ENCODE measurements at regions not wholly inside any gene's neighbourhood (a gene's known extent, or its start where the extent isn't known, plus 50 kb on each side); places are given as distances from the start of the nearest gene placed in this dataset.

DNA sequence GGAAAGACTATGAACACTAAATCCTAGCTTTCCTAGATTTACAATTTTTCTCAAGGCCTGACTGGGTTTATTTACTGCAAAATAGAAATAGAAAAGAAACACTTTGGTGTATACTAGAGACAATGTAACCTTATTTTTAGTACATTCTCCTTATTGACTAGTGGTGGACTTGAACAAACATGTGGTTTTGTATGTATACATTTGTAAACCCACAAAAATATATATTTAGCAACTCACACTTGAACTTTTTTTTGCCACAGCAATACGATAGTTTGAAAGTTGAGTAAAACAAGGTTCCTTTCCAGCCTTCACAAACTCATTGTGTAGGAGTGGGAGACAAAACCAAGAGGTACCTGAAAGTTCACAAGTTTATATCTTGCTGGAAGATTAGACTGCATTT, 1633.4 kb upstream of the LRRTM1 start:
- ATAC-seq (no peak), FAIRE-seq (no peak), DNase-seq (ENCODE audit: low read depth, low spot score) (no peak)
- intact Hi-C loops (cut with micrococcal nuclease; ENCODE audit: unreplicated experiment) (no loop called here), in situ Hi-C loops (cut with MboI) (no loop called here)
- H2AFZ ChIP-seq (ENCODE audit: control insufficient read depth, low read depth, low read length), result no peak overlapping the region
- TF ChIP-seq, protein P1, sequence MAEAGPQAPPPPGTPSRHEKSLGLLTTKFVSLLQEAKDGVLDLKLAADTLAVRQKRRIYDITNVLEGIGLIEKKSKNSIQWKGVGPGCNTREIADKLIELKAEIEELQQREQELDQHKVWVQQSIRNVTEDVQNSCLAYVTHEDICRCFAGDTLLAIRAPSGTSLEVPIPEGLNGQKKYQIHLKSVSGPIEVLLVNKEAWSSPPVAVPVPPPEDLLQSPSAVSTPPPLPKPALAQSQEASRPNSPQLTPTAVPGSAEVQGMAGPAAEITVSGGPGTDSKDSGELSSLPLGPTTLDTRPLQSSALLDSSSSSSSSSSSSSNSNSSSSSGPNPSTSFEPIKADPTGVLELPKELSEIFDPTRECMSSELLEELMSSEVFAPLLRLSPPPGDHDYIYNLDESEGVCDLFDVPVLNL (IDR thresholded peaks at IDR 0.05; ENCODE audit: low read depth, low read length), result no peak
- no peak for TF ChIP-seq SIX5 (IDR thresholded peaks at IDR 0.05; ENCODE audit: low read depth, low read length, severe bottlenecking)
- TF ChIP-seq RFX5 (IDR thresholded peaks at IDR 0.05; ENCODE audit: low read depth, low read length), result no peak
- no peak for TF ChIP-seq ZNF24 (IDR thresholded peaks at IDR 0.05)
- TF ChIP-seq POLR2AphosphoS2 (IDR thresholded peaks at IDR 0.05; ENCODE audit: low read depth, low read length), result no peak
- no peak for TF ChIP-seq IRF5 (IDR thresholded peaks at IDR 0.05; ENCODE audit: borderline replicate concordance)
- TF ChIP-seq SKIL (IDR thresholded peaks at IDR 0.05; ENCODE audit: low read depth, poor library complexity, severe bottlenecking), result no peak
- no peak for TF ChIP-seq SREBF2 (IDR thresholded peaks at IDR 0.05; ENCODE audit: low read length)
- H3K9ac ChIP-seq (ENCODE audit: control insufficient read depth, insufficient read depth, low read length), result no peak overlapping the region
- BruUV-seq (replicated peaks), result no TSS peak
- ChIA-PET POLR2A (no interaction called here), CTCF (no interaction called here), SMC1A (ENCODE audit: uncharacterized antibody, unreplicated experiment) (no interaction called here), RAD21 (ENCODE audit: unreplicated experiment) (no interaction called here)
- H3K4me2 ChIP-seq (ENCODE audit: control insufficient read depth, insufficient read depth), result no peak overlapping the region
- no peaks in the 10 kb centered on the region for H3K9me3 ChIP-seq (replicated peaks; ENCODE audit: control insufficient read depth, insufficient read depth, low read length)
- no peaks in the 10 kb centered on the region for H4K20me1 ChIP-seq (ENCODE audit: control insufficient read depth, insufficient read depth)
- no peak overlapping the region for H3K27ac ChIP-seq (ENCODE audit: control insufficient read depth, insufficient read depth)
- no peaks in the 10 kb centered on the region for H3K27me3 ChIP-seq (replicated peaks in 1 of 2; ENCODE audit: control insufficient read depth in 2 of 2, insufficient read depth in 2 of 2, low read length in 1 of 2)
- WGBS (ENCODE audit: insufficient coverage, insufficient replicate concordance, low lambda C conversion rate, missing lambda C conversion rate), result 0% methylated on average over 1 of the region's 1 CpG
- no peaks in the 10 kb centered on the region for H3K79me2 ChIP-seq (ENCODE audit: control insufficient read depth, insufficient read depth, low read length)
- no peaks in the 10 kb centered on the region for H3K36me3 ChIP-seq (ENCODE audit: control insufficient read depth in 2 of 2, insufficient read depth in 2 of 2, low read length in 1 of 2)
- no peak overlapping the region for H3K4me3 ChIP-seq
- no peaks in the 10 kb centered on the region for H3K4me1 ChIP-seq (ENCODE audit: control insufficient read depth, insufficient read depth, low read length)
